SK-N-MC (cell line): ENCODE measurements at regions not wholly inside any gene's neighbourhood (a gene's known extent, or its start where the extent isn't known, plus 50 kb on each side); places are given as distances from the start of the nearest gene placed in this dataset.

Experiments used
- EZH2 ChIP-seq: fragments of 200-600 bp; sonication (generic); IDR thresholded peaks from one replicate; pipeline ENCODE4 v1.6.1; 2017; ENCODE audit warnings: antibody characterized with exemption
- FOXP2 ChIP-seq: optimal IDR thresholded peaks from 2 replicates; pipeline ENCODE3; 2011; ENCODE audit warnings: mild to moderate bottlenecking, moderate library complexity; ENCODE audit not compliant: insufficient read depth; ENCODE audit errors: extremely low read length, control extremely low read depth
- POLR2AphosphoS5 ChIP-seq: IDR thresholded peaks from 2 replicates; pipeline ENCODE4 v1.6.1; 2012; ENCODE audit warnings: mild to moderate bottlenecking, low read depth, low read length, borderline replicate concordance

- TF ChIP-seq EZH2 (no peak), POLR2AphosphoS5 (no peak), FOXP2 (no peak)
These were observed 57.6 kb upstream of the SSTR1 start for GRCh38 chr14:38150075-38150474.
